IMR-90 (cell line): ENCODE measurements at regions not wholly inside any gene's neighbourhood (a gene's known extent, or its start where the extent isn't known, plus 50 kb on each side); places are given as distances from the start of the nearest gene placed in this dataset.

ENCODE experiments used
- ATAC-seq: fragments of 200-7000 bp; cut with Tn5 transposase; 2 replicates; pipeline ENCODE4 v1.9.1; 2020; ENCODE audit warnings: low read depth, mild to moderate bottlenecking, moderate library complexity
- BruUV-seq: library from RNA; stranded (reverse); fragments of 400-500 nt; replicated peaks from 2 replicates; lab custom pipeline; 2021; lab: Mats Ljungman, UMichigan
- CTCF ChIA-PET: fragments of 300-600 bp; formaldehyde crosslinking; extraction: SDS; loops from one replicate; lab custom pipeline; 2021; ENCODE audit warnings: antibody characterized with exemption; lab: Yijun Ruan, JAX
- POLR2A ChIA-PET: fragments of 300-600 bp; sonication (Branson Sonifier 250); formaldehyde crosslinking; loops from one replicate; lab custom pipeline; 2022; ENCODE audit warnings: antibody characterized with exemption; ENCODE audit not compliant: unreplicated experiment; lab: Charles Lee
- DNase-seq: peaks from one replicate; pipeline ENCODE4 v3.0.0; 2013
- H2AFZ ChIP-seq: replicated peaks from 2 replicates; pipeline ENCODE3; 2013; ENCODE audit warnings: low read length, mild to moderate bottlenecking; ENCODE audit not compliant: poor library complexity
- H2AK5ac ChIP-seq: 2 replicates; pipeline ENCODE4 v1.6.1; 2013; ENCODE audit warnings: low read depth, low read length, inconsistent platforms
- H2AK9ac ChIP-seq: replicated peaks from 2 replicates; pipeline ENCODE3; 2013; ENCODE audit warnings: mild to moderate bottlenecking, low read depth, low read length, moderate library complexity; ENCODE audit not compliant: poor library complexity
- H2BK120ac ChIP-seq: 2 replicates; pipeline ENCODE4 v1.6.1; 2013; ENCODE audit warnings: low read depth, low read length, inconsistent platforms
- H2BK15ac ChIP-seq: 3 replicates; pipeline ENCODE4 v1.6.1; 2013; ENCODE audit warnings: low read depth, low read length, inconsistent platforms
- H2BK20ac ChIP-seq: 2 replicates; pipeline ENCODE4 v1.6.1; 2013; ENCODE audit warnings: low read depth, mild to moderate bottlenecking, inconsistent platforms, low read length, moderate library complexity
- H2BK5ac ChIP-seq: 2 replicates; pipeline ENCODE4 v1.6.1; 2013; ENCODE audit warnings: mild to moderate bottlenecking, low read depth, low read length, inconsistent platforms; ENCODE audit not compliant: poor library complexity, severe bottlenecking
- H3K14ac ChIP-seq: replicated peaks from 2 replicates; pipeline ENCODE4 v1.6.1; 2013; ENCODE audit warnings: low read depth, low read length, inconsistent platforms
- H3K18ac ChIP-seq: 2 replicates; pipeline ENCODE4 v1.6.1; 2013; ENCODE audit warnings: low read depth, low read length, control low read depth
- H3K23ac ChIP-seq: 2 replicates; pipeline ENCODE4 v1.6.1; 2013; ENCODE audit warnings: low read depth, low read length, inconsistent platforms
- H3K27ac ChIP-seq: 2 replicates; pipeline ENCODE4 v1.5.1; 2013; ENCODE audit warnings: mild to moderate bottlenecking, control low read depth, low read length; ENCODE audit not compliant: insufficient read depth
- H3K27me3 ChIP-seq: 2 replicates; pipeline ENCODE4 v1.6.1; 2013; ENCODE audit warnings: low read length; ENCODE audit not compliant: control insufficient read depth, insufficient read depth
- H3K36me3 ChIP-seq: 2 replicates; pipeline ENCODE4 v1.6.1; 2013; ENCODE audit warnings: low read length, mixed read lengths; ENCODE audit not compliant: control insufficient read depth, insufficient read depth
- H3K4ac ChIP-seq: 2 replicates; pipeline ENCODE4 v1.6.1; 2013; ENCODE audit warnings: low read depth, low read length, inconsistent platforms
- H3K4me1 ChIP-seq: 2 replicates; pipeline ENCODE4 v1.6.1; 2013; ENCODE audit warnings: low read length, mixed read lengths; ENCODE audit not compliant: control insufficient read depth, insufficient read depth
- H3K4me2 ChIP-seq: 2 replicates; pipeline ENCODE4 v1.6.1; 2013; ENCODE audit warnings: low read depth, mild to moderate bottlenecking, control low read depth, low read length, moderate library complexity
- H3K4me3 ChIP-seq: 2 replicates; pipeline ENCODE4 v1.5.1; 2013; ENCODE audit warnings: low read depth, mild to moderate bottlenecking, control low read depth, low read length, moderate library complexity; ENCODE audit not compliant: insufficient read depth
- H3K56ac ChIP-seq: 2 replicates; pipeline ENCODE4 v1.6.1; 2013; ENCODE audit warnings: low read length, inconsistent platforms; ENCODE audit not compliant: insufficient read depth; ENCODE audit errors: extremely low read depth
- H3K79me1 ChIP-seq, 2 experiments: 2 replicates each; pipeline ENCODE4 v1.6.1; 2013; ENCODE audit warnings: low read length in 2 of 2, inconsistent platforms in 1 of 2, low read depth in 1 of 2
- H3K9ac ChIP-seq: 2 replicates; pipeline ENCODE4 v1.6.1; 2013; ENCODE audit warnings: low read depth, low read length, control low read depth
- H3K9me1 ChIP-seq: 2 replicates; pipeline ENCODE4 v1.6.1; 2013; ENCODE audit warnings: low read length, inconsistent platforms; ENCODE audit not compliant: insufficient read depth
- H3K9me3 ChIP-seq: 2 replicates; pipeline ENCODE4 v1.6.1; 2013; ENCODE audit warnings: low read length; ENCODE audit not compliant: control insufficient read depth, insufficient read depth
- H4K20me1 ChIP-seq: 2 replicates; pipeline ENCODE4 v1.6.1; 2013; ENCODE audit warnings: low read length, inconsistent platforms; ENCODE audit not compliant: insufficient read depth
- H4K5ac ChIP-seq: 2 replicates; pipeline ENCODE4 v1.6.1; 2013; ENCODE audit warnings: mild to moderate bottlenecking, low read depth, low read length, control low read depth
- H4K8ac ChIP-seq, 2 experiments: 2 replicates each; pipeline ENCODE4 v1.6.1; 2013; ENCODE audit warnings: low read depth in 2 of 2, low read length in 2 of 2, control low read depth in 1 of 2, inconsistent platforms in 1 of 2
- H4K91ac ChIP-seq: 2 replicates; pipeline ENCODE4 v1.6.1; 2013; ENCODE audit warnings: low read depth, low read length, inconsistent platforms; ENCODE audit not compliant: insufficient read depth
- CEBPB ChIP-seq: IDR thresholded peaks from 2 replicates; pipeline ENCODE4 v1.6.1; 2012; ENCODE audit warnings: low read depth, low read length, improper control_type of control experiment
- CHD1 ChIP-seq: IDR thresholded peaks from 2 replicates; pipeline ENCODE4 v1.6.1; 2012; ENCODE audit warnings: low read depth, low read length, improper control_type of control experiment
- FOS ChIP-seq: fragments of 150-350 bp; IDR thresholded peaks from 2 replicates; pipeline ENCODE4 v1.6.1; 2016; ENCODE audit warnings: low read depth, low read length
- MAFK ChIP-seq: IDR thresholded peaks from 2 replicates; pipeline ENCODE4 v1.6.1; 2012; ENCODE audit warnings: low read depth, low read length, improper control_type of control experiment
- NFE2L2 ChIP-seq: fragments of 150-350 bp; IDR thresholded peaks from 2 replicates; pipeline ENCODE4 v1.6.1; 2016; ENCODE audit warnings: low read depth, mild to moderate bottlenecking, low read length
- SMC3 ChIP-seq: fragments of 150-350 bp; IDR thresholded peaks from 2 replicates; pipeline ENCODE4 v1.6.1; 2016; ENCODE audit warnings: low read depth, mild to moderate bottlenecking, antibody characterized with exemption, low read length, moderate library complexity
- WGBS, 2 experiments: methylation state at CpG; one replicate each; pipeline versions ENCODE4 v1.1.5 to v1.1.7; 2013; ENCODE audit warnings: missing lambda C conversion rate in 2 of 2; ENCODE audit not compliant: insufficient read length in 1 of 2; ENCODE audit errors: extremely low coverage in 2 of 2; 5-methylcytosine and 5-hydroxymethylcytosine counted together
- dilution Hi-C: fragments of 300-500 bp; cut with HindIII; formaldehyde crosslinking; loops from one replicate; pipeline ENCODE4 v1.14.3; 2018; ENCODE audit warnings: low sequenced_read_pairs; ENCODE audit not compliant: unreplicated experiment
- in situ Hi-C: fragments of 300-500 bp; cut with MboI; formaldehyde crosslinking; loops from 3 replicates; pipeline ENCODE4 v1.14.3; 2019; ENCODE audit warnings: low sequenced_read_pairs, inconsistent platforms, mixed read lengths
- intact Hi-C: fragments of 100-400 bp; cut with micrococcal nuclease; formaldehyde crosslinking; loops from 2 replicates; pipeline ENCODE4 v1.10.0; 2022
- TF ChIP-seq, protein P1 (sequence below): fragments of 150-350 bp; IDR thresholded peaks from 2 replicates; pipeline ENCODE4 v1.6.1; 2017; ENCODE audit warnings: mild to moderate bottlenecking, antibody characterized with exemption, low read length, low read depth

DNA sequence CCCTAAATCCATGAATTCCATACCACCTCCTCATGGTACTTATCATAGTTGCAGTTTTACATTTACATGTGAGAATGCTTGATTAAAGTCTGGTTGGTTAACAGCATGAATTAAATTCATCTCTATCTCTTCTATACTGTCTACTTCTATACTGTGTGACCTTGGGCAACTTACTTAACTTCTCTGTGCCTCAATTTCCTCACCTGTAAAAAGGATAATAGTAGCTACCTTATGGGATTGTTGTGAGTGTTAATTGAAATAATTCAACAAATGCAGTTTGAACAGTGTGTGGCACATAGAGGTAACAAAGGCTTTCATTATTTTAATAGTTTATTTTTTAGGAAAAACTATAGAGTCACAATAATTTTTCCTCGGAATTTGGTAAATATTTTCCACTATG, 231.3 kb downstream of the RRAGC start:
- H4K91ac ChIP-seq, result no peak overlapping the region

More for the DNA sequence above, 231.3 kb downstream of the RRAGC start:
- Histone ChIP-seq H4K20me1 (no peaks in the 10 kb centered on the region), H3K18ac (no peak overlapping the region), H2AK5ac (no peak overlapping the region), H2BK20ac (no peak overlapping the region), H3K27me3 (no peaks in the 10 kb centered on the region; the same call in 1 of the 2 replicates), H3K27ac (no peak overlapping the region), H3K9me1 (no peaks in the 10 kb centered on the region), H3K36me3 (no peaks in the 10 kb centered on the region), H3K9me3 (no peaks in the 10 kb centered on the region), H2BK120ac (no peak overlapping the region), H3K9ac (no peak overlapping the region), H2BK15ac (no peak overlapping the region), H3K14ac (no peak overlapping the region), H3K23ac (no peak overlapping the region), H2BK5ac (no peak overlapping the region), H3K4me1 (no peaks in the 10 kb centered on the region), H4K8ac (no peak overlapping the region), H3K56ac (no peak overlapping the region), H3K79me1 (no peaks in the 10 kb centered on the region), H4K5ac (no peak overlapping the region), H3K4me2 (no peak overlapping the region), H2AK9ac (no peak overlapping the region), H2AFZ (no peak overlapping the region), H3K4me3 (no peak overlapping the region), H3K4ac (no peak overlapping the region)
- POLR2A ChIA-PET, result no interaction called here
- CTCF ChIA-PET, result no interaction called here
- intact Hi-C loops (no loop called here), dilution Hi-C loops (no loop called here), in situ Hi-C loops (no loop called here)
- no CpG with 5 or more reads among the region's 1 CpG for WGBS, 2 experiments
- no peak for DNase-seq
- no peak for TF ChIP-seq CEBPB
- no peak for TF ChIP-seq MAFK
- TF ChIP-seq NFE2L2, result no peak
- TF ChIP-seq SMC3, result no peak
- no peak for TF ChIP-seq CHD1
- TF ChIP-seq FOS, result no peak
- TF ChIP-seq, protein P1, sequence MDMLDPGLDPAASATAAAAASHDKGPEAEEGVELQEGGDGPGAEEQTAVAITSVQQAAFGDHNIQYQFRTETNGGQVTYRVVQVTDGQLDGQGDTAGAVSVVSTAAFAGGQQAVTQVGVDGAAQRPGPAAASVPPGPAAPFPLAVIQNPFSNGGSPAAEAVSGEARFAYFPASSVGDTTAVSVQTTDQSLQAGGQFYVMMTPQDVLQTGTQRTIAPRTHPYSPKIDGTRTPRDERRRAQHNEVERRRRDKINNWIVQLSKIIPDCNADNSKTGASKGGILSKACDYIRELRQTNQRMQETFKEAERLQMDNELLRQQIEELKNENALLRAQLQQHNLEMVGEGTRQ, result no peak
- no TSS peak for BruUV-seq
- ATAC-seq, result no peak
